NCI-H1436 (cell line): ENCODE measurements at regions not wholly inside any gene's neighbourhood (a gene's known extent, or its start where the extent isn't known, plus 50 kb on each side); places are given as distances from the start of the nearest gene placed in this dataset.

ENCODE experiments used
- DNase-seq: peaks from one replicate; lab custom pipeline; 2025; lab: John Stamatoyannopoulos, UW

DNA sequence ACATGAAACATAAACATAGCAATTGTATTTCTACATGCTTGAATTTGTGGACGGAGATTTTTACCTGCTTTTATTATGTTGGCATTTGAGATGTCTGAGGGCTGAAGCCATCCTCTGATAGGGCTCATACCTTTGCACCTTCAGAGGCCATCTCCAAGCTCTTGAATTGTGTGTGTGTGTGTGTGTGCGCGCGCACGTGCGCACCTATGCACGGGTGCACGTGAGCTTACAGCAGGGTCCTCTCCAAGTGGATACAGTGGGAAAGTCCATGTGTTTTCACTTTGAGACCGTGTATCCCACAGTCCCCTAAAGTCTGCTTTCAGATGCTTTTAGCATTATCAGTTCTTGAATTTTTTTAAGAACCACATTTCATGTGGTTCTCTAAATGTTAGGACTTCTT is 178.6 kb downstream of the RAB11FIP2 start:
- no peak for DNase-seq

DNA sequence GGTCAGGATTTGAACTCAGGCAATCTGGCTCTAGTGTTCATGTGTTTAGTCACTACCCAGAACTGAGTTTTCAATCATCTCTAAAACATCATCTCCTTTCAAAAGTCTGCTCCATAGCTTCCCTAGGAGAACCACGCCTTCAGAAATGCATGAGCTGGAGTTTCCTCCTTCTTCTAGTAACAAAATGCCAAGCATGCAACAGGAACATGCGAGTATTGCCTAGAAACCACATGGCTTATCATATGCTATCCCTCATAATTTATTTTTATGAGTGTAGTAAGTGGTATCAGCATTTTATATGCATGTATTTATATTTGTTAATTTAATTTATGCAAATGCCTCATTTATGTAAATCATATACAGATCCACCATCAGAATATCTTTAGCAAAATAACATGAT is 170.9 kb downstream of the RAB11FIP2 start:
- DNase-seq = no peak

GRCh38 chr10:117876210-117876609 is 170.5 kb downstream of the RAB11FIP2 start:
- DNase-seq = no peak

GRCh38 chr10:117878626-117879025 is 168.1 kb downstream of the RAB11FIP2 start:
- DNase-seq = no peak

- DNase-seq = no peak
These were observed 162.6 kb downstream of the RAB11FIP2 start for GRCh38 chr10:117884093-117884492.

- DNase-seq = no peak
These were observed 162.1 kb downstream of the RAB11FIP2 start for GRCh38 chr10:117884592-117884991.

GRCh38 chr10:117885206-117885829 is 161.4 kb downstream of the RAB11FIP2 start:
- DNase-seq = no peak

DNA sequence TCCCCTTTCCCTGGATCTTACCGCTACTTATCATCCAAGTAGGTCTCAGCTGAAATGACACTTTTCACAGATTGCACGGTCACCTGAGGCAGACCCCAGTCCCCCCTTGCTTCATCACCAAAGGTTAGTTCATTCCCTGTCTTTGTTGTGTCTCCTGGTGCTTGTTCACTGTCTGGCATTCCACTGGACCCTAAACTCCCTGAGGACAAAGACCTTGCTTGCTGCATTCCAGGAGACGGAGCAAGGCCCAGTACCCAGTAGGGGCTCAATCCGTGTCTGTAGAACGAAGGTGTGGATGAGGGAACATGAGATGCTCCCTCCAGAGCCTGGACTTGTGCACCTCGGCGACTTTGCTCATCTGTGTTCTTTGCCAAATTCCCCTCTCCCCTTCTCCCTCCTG is 160.0 kb downstream of the RAB11FIP2 start:
- no peak for DNase-seq

DNA sequence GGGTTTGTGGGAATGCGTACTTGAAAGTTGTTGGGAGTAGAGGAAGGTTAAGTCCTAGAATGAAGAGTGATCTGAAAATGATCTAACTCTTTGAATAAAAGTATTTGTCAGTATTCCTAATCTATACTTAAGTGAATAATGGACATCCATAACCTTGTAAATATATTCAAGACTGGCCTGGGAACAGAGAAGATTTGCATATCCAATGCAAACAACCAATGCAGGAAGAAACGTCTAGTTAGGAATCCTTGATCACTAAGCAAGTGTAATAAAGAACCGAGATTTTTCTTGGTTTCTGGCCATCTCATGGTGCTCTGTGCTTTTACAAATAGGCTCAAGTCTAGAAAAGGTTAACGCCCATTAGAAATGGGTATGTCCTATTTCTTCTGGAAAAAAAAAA is 157.1 kb downstream of the RAB11FIP2 start:
- DNase-seq = no peak

- no peak for DNase-seq
These were observed 154.0 kb downstream of the RAB11FIP2 start for GRCh38 chr10:117892681-117893220.

DNA sequence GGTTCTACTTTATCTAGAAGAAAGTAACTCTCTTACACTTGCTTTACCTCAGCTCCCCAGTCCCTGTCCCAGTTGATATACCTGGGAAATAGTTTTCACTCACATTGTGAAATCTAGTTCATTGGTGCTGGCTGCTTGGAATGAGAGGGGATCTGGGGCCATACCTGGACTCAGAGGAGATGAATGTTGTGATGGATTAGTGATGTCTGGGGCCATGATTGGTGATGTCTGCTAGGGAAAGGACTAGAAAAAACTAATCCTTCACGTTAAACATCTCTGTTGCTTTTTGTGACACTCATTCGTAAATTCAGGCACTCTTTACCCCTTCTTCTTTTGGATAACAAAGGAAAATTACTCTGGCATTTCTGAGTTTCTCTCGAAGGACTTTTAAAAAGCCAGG is 152.4 kb downstream of the RAB11FIP2 start:
- no peak for DNase-seq

- DNase-seq = no peak
These were observed 150.2 kb downstream of the RAB11FIP2 start for GRCh38 chr10:117896517-117896916.

DNA sequence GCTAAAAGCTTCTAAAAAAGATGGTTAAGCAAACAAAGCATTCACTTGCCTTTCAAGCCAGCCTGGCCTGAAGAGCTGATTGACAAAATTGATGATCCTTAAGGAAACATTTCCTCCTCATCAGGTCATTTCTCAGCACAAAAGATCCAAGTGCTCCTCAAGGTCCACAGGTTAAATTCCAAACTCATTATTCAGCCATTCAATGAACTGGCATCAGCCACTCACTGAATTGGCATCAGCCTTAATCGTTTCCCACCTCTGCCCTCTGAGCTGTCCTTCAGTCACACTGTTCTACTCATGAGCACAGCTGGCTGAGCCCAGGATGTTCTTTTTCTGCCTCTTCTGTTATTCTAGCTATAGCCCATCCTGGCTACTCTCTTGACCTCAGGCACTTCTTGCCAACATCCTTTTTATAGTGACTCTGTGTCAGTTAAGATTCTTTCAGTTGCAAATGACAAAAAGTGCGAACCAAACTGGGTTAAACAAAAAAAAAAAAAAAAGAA is 147.5 kb downstream of the RAB11FIP2 start:
- no peak for DNase-seq

DNA sequence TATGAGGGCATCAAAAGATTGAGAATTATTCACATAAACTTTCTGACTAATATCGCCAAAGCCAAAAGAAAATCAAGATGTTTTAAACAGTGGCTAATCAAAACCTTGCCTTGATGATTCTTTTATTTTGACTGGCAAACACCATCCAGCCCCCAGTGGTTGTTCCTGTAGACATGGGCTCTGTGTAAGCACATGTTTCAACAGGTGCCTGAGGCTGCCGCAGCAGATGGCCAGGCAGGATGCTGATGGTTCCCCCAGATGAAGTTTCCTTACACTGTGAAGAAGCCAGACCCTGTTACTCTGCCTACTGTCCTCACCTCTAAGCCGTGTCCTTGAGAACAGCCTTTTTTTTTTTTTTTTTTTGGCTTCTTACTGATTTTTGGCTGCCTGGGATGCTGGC is 146.5 kb downstream of the RAB11FIP2 start:
- no peak for DNase-seq

DNA sequence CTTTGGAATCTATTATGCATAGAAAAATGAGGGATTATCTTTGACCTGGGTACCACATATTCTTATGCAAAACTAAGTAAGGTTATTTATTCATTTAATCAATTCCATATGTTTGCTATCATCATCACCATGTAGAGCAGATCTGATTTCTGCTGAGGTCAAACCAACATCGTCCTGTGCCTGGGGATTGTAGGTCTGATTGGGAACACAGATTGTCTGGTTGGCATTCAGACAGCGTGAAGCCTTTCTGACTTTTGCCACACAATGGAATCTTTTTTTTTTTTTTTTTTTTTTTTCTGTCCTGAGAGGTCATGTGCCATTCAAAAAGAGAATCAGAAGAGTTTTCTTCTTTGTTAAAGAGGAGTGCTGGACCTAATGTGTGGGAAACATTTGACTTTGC is 142.9 kb downstream of the RAB11FIP2 start:
- DNase-seq = no peak

- no peak for DNase-seq
These were observed 141.3 kb downstream of the RAB11FIP2 start for GRCh38 chr10:117905404-117905803.

DNA sequence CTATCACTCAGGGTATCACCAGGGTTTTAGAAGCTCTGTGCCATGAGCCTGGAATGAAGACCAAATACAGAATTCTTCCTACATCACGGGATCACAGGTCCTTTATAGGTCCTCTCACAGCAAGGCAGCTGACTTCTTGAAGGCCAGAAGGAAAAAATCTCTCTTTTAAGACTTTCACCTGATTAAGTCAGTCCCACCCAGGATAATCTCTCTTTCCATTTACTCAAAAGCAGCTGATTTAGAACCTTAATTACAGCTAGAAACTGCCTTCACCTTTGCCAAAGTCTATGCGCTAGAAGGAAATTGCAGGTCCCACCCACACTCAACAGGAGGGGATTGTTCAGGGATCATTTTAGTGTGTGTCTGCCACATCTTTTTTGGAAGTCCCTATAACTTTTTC is 135.1 kb downstream of the RAB11FIP2 start:
- no peak for DNase-seq

DNA sequence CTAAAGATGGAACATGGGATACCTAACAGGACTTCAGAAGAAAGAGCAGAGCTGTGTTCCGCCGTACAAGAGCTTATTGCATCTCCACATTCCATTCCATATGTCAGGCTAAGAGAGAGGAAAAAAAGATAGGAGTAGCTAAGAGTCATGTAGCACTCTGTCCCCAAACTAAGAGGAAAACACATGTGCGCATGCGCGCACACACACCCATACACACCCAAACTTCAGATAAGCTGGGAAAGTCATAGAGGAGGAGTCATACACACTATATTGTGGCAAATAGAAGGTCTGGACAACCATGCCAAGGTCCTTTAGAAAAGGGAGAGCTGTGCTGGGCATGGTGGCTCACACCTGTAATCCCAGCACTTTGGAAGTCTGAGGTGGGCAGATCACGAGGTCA is 132.4 kb downstream of the RAB11FIP2 start:
- DNase-seq = no peak

DNA sequence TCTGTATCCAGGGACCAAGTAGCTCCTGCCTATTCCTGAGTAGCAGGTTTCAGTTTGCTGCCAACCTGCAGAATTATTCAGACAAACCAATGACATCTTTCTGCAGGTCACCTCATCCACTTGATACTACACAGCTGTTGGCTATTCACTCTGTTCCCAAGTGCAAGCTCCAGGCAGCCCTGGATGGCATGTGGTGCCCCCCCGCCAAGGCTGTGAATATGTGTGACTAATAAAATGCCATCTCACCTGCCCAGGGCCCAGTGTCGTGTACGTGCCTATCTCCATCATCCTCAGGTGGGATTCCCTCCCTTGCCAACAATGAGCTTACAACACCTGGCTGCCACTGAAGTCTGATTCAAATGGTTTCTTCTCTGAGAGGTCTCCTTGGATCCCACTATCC is 125.8 kb downstream of the RAB11FIP2 start:
- no peak for DNase-seq

- DNase-seq = no peak
These were observed 125.3 kb downstream of the RAB11FIP2 start for GRCh38 chr10:117921421-117921820.

DNA sequence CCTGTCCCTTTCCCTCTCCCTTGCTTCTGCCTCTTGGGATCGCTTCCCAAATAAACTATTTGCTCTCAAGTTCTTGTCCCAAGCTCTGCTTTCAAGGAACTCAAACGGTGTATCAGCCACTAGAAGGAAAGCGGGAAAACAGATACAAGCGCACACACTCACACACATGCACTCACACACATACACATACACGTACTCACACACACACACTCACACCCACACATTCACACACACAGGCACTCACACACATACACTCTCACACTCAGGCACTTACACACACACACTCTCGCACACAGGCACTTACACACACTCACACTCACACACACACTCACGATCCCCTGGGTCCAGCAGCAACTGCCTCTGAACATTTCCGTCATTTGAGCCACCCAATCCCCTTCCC is 121.9 kb downstream of the RAB11FIP2 start:
- DNase-seq = no peak

- DNase-seq = no peak
These were observed 121.4 kb downstream of the RAB11FIP2 start for GRCh38 chr10:117925369-117925768.

DNA sequence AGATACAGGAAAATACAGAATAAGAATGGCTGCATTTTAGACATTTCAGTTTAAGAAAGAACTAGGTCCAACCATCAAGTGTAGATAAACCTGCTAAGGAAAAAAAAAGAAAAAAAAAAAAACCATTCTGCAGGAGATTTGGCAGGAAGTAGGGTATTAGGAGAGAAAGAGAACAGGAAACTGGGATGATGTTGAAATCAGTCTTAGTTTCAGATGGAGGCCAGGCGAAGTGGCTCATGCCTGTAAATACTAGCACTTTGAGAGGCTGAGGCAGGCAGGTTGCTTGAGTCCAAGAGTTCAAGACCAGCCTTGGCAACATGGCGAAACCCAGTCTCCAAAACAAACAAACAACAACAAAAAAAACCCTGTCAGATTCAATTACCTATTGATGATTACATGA is 120.2 kb downstream of the RAB11FIP2 start:
- DNase-seq = no peak

GRCh38 chr10:117927332-117927731 is 119.4 kb downstream of the RAB11FIP2 start:
- DNase-seq = no peak
